NCI-H2107 (cell line): ENCODE measurements at regions not wholly inside any gene's neighbourhood (a gene's known extent, or its start where the extent isn't known, plus 50 kb on each side); places are given as distances from the start of the nearest gene placed in this dataset.

Source experiments
- DNase-seq: peaks from one replicate; lab custom pipeline; 2025; lab: John Stamatoyannopoulos, UW

- no peak for DNase-seq
These were observed 96.1 kb downstream of the ARL4A start for GRCh38 chr7:12783421-12784095.

- DNase-seq: no peak
These were observed 98.0 kb downstream of the ARL4A start for GRCh38 chr7:12785473-12785872.

- DNase-seq: no peak
These were observed 99.1 kb downstream of the ARL4A start for GRCh38 chr7:12786494-12786893.

- no peak for DNase-seq
These were observed 100.7 kb downstream of the ARL4A start for GRCh38 chr7:12788171-12788570.

GRCh38 chr7:12788591-12788990, 101.2 kb downstream of the ARL4A start:
- DNase-seq: no peak

GRCh38 chr7:12794722-12795302, 107.4 kb downstream of the ARL4A start:
- DNase-seq: no peak

GRCh38 chr7:12796397-12797127, 109.1 kb downstream of the ARL4A start:
- no peak for DNase-seq

- no peak for DNase-seq
These were observed 113.1 kb downstream of the ARL4A start for GRCh38 chr7:12800486-12800885.

- no peak for DNase-seq
These were observed 113.7 kb downstream of the ARL4A start for GRCh38 chr7:12801107-12801506.

- DNase-seq: no peak
These were observed 114.6 kb downstream of the ARL4A start for GRCh38 chr7:12802070-12802469.

- DNase-seq: no peak
These were observed 116.1 kb downstream of the ARL4A start for GRCh38 chr7:12803542-12803941.

GRCh38 chr7:12805518-12805928, 118.1 kb downstream of the ARL4A start:
- no peak for DNase-seq

- DNase-seq: no peak
These were observed 118.5 kb downstream of the ARL4A start for GRCh38 chr7:12805957-12806356.

- DNase-seq: no peak
These were observed 122.0 kb downstream of the ARL4A start for GRCh38 chr7:12809476-12809875.

- no peak for DNase-seq
These were observed 124.7 kb downstream of the ARL4A start for GRCh38 chr7:12812111-12812510.

GRCh38 chr7:12814107-12814506, 126.7 kb downstream of the ARL4A start:
- no peak for DNase-seq

GRCh38 chr7:12814828-12815227, 127.4 kb downstream of the ARL4A start:
- no peak for DNase-seq

- DNase-seq: no peak
These were observed 128.0 kb downstream of the ARL4A start for GRCh38 chr7:12815426-12815825.

GRCh38 chr7:12815871-12816270, 128.4 kb downstream of the ARL4A start:
- DNase-seq: no peak

- no peak for DNase-seq
These were observed 133.3 kb downstream of the ARL4A start for GRCh38 chr7:12820777-12821176.

GRCh38 chr7:12821746-12822145, 134.3 kb downstream of the ARL4A start:
- DNase-seq: no peak

GRCh38 chr7:12826079-12826478, 138.6 kb downstream of the ARL4A start:
- DNase-seq: no peak

GRCh38 chr7:12827219-12827821, 139.9 kb downstream of the ARL4A start:
- no peak for DNase-seq
